GM18502 (cell line): ENCODE measurements at regions not wholly inside any gene's neighbourhood (a gene's known extent, or its start where the extent isn't known, plus 50 kb on each side); places are given as distances from the start of the nearest gene placed in this dataset.
"Not testable (repeated sequence)": the region's sequence is repeated elsewhere in the genome, so short reads cannot be mapped to it uniquely, and the experiment has no call there.

ENCODE experiments used
- ATAC-seq: cut with Tn5 transposase; IDR thresholded peaks from one replicate; pipeline ENCODE4 v1.9.1; 2021; ENCODE audit warnings: mild to moderate bottlenecking; ENCODE audit not compliant: unreplicated experiment, poor library complexity

GRCh38 chr11:22456993-22457762, 119.0 kb downstream of the SLC17A6 start:
- ATAC-seq: no peak

DNA sequence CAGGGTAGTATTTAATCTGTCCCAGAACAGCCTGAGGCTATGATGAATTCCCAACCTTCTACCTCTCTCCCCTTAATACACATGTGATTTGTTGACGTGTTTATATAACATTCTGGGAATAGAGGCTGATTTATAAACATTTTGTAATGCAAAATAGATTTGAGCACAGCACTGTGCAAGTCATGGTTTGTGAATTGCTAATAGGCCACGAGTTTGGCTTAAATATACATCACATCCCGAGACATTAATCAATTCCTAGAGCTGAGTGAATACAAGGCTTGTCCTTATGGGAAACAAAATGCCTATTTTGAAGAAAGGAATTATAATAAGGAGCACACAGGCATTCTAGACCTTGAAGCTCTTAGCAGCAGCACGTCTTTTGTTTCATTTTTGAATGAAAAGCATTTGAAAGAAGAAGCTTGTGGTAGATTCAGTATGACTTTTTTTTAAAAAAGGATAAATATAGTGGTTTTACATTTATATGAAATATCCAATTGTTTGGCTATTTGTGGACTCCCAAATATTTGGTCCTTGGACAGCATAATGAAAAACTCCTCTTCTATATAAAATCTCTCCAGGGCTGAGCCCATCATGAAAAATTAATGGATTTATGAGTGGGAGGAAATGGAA, 116.4 kb downstream of the SLC17A6 start:
- no peak for ATAC-seq

GRCh38 chr11:22449441-22449840, 111.3 kb downstream of the SLC17A6 start:
- ATAC-seq: no peak

DNA sequence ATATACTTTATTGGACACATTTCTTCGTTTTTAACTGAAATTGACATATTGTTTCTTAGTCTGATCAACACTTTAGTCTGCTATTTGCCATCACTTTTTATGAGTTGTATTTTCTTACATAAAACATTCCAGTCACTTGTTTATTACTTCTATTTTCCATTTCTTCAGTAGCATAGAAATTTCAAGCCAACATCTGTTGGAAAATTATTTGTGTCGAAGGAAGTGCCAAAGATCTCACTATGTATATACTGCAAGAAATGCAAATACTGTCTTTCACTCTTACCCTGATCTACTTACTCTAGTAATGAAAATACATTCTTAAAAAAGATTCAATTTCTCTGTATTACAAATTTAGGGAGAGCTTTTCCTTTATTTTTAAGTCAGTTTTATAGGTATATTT, 105.9 kb downstream of the SLC17A6 start:
- ATAC-seq: no peak

DNA sequence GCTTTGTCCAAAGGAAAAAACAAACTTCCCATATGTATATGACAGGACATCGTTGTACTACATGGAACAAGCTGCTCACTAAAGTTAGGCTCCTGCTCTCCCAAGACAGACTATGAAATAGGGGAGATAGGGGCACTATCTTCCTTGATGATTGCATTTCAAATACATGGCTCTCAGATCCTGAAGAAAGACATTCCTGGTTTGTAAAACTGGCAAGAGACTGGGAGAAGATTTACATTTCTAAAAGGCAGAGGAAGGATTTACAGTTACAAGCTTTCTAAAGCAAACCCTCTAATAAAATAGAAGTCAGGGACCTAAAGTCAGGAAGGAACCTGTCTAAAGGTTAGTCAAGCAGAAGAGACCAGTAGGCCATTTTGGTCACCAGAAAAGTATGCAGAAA, 103.7 kb downstream of the SLC17A6 start:
- no peak for ATAC-seq

- ATAC-seq: not testable (repeated sequence)
These were observed 97.4 kb downstream of the SLC17A6 start for GRCh38 chr11:22435582-22435981.

DNA sequence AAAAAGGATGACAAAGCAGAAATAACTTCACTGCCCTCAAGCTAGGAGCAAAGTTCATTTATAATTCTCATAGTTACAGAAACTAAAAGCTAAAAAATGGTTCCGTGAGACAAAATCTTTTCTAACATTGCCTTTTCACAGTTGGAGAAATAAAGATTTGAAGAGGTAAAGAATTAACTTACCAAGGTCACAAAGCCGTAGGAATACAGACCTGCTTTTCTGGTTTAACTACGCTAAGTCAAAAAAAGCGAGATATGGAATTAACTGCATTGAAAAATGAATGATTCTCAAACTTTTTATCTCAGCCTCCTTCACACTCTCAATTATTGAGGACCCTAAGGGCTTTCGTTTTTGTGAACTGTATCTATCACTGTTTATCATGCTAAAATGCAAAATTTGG, 95.3 kb downstream of the SLC17A6 start:
- ATAC-seq: no peak

DNA sequence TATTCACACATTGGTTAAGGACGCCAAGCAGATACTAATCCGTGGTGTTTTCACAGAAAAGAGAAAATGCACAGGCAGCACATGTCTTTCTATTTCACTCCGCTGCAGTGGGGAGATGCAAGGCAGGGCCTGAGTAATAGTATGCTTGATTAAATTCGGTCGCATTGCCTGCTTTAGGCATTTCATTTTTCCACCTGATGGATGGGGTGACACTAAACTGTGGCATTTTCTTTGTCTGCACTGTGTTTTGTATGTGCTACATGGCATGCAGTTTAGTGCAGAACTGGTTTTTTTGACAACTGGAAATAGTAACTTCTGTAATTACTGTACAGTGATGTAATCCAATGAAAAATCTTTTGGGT, 94.9 kb downstream of the SLC17A6 start:
- ATAC-seq: no peak

DNA sequence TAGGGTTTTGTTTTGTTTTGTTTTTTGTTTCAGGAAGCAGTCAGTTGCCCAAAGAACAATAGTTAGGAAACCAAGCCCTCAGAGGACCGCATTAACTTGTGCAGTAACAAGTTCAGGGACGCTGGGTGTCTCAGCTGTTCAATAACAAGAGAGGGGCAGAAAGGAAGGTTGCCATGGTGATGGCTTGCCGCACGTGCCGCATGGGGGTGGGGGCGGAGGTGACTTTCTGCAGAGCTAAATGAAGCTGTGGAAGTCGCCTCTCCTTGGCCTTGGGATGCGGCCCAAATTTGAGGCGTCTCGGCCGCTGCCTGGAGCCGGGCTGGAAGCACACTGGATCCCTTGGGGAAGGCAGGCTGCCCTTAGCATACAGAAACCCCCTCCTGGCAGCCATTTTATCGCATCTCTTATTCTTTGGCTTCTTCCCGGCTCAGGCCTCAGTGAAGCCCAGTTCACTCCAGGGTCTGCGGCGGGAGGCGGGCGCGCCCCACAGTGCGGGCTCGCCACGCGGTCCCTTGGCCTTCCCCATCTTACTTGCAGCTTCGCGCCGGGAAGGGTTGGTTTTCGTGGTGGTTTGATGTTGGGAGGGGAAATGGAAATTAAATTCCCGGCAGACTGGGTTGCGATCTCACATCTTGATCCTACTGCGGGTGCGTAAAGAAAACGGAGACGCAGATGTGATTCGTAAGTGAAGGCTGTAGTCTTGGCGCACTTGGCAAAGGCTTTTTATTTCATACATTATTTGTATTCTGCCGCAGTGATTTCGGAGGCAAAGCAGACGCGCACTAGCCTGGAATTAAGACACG, 94.3 kb downstream of the SLC17A6 start:
- no peak for ATAC-seq

DNA sequence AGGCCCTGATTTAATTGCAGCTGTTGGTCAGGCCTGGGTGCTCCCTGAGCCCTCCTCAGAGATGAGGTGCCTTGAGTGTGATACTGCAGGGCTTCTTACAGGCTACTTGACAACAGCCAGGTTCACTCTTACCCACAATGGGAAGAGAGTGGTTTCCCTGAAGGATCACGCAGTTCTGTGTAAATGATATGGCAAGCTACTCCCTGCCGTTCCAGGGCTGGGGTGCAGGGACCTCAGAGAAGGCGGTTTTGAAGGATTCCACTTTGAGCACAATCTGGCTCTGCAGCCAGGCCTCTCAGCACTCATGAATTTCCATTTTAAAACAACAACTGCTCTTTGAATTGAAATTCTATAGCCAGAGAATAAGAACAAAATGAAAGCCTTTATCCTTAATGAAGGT, 92.9 kb downstream of the SLC17A6 start:
- ATAC-seq: no peak

DNA sequence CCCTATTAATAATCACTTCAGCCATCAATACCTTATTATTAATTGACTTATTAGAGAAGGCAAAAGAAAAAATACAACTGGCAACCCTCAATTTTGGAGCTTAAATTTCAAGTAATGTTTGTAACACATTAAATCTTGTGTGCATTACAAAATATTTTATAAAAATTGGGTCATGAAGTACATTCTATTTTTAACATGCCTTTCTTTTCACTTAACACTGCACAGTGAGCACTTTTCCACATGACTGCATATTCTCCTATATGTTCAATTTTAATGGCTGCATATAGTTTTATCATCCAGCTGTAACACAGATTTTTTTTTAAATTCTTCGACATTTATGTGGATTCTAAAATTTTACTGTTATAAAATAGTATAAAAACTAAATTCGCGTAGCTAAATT, 92.5 kb downstream of the SLC17A6 start:
- ATAC-seq: no peak

DNA sequence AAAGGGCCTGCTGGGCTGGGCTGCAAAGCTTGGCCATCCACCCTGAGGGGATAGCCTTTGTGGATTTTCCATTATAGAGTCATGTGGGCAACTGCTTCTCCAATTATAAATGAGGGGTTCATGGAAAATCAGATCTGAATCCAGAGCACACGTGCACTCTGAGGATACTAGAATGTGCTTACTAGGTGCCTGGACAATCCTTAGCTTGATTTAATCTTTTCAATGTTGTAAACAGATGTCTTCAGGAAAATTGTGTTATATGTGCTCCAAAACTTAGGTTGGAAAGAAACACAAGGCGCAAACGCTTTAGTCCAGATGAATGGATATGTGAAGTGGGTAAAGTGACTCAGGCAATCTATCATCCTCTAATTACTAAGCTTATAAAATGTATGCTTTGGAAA, 92.0 kb downstream of the SLC17A6 start:
- no peak for ATAC-seq
